Choroid plexus epithelial cell (primary cell): ENCODE measurements at regions not wholly inside any gene's neighbourhood (a gene's known extent, or its start where the extent isn't known, plus 50 kb on each side); places are given as distances from the start of the nearest gene placed in this dataset.

Experiments used
- DNase-seq: peaks from one replicate; pipeline ENCODE4 v3.0.0-alpha.2; 2010; ENCODE audit warnings: low read depth
- H3K4me3 ChIP-seq: 2 replicates; pipeline ENCODE4 v1.5.1; 2011; ENCODE audit warnings: low read depth, mild to moderate bottlenecking, control low read depth, low read length, moderate library complexity
- CTCF ChIP-seq: conservative IDR thresholded peaks from 2 replicates; pipeline ENCODE4 v1.5.1; 2011; ENCODE audit warnings: low read depth, mild to moderate bottlenecking, control low read depth, inconsistent platforms, low read length, moderate library complexity

- no peak for TF ChIP-seq CTCF
- no peak for DNase-seq
- no peak overlapping the region for H3K4me3 ChIP-seq
These were observed 908.0 kb upstream of the ATXN8OS start for GRCh38 chr13:69199664-69200063.

GRCh38 chr13:69198706-69199105 lies 908.9 kb upstream of the ATXN8OS start:
- no peak for DNase-seq
- H3K4me3 ChIP-seq: no peak overlapping the region
- no peak for TF ChIP-seq CTCF

GRCh38 chr13:69194130-69194529 lies 913.5 kb upstream of the ATXN8OS start:
- DNase-seq: no peak
- TF ChIP-seq CTCF: no peak
- no peak overlapping the region for H3K4me3 ChIP-seq

GRCh38 chr13:69180034-69180433 lies 927.6 kb upstream of the ATXN8OS start:
- TF ChIP-seq CTCF: no peak
- H3K4me3 ChIP-seq: no peak overlapping the region
- no peak for DNase-seq

GRCh38 chr13:69178000-69178399 lies 929.6 kb upstream of the ATXN8OS start:
- no peak overlapping the region for H3K4me3 ChIP-seq
- TF ChIP-seq CTCF: no peak
- no peak for DNase-seq

GRCh38 chr13:69168436-69168835 lies 939.2 kb upstream of the ATXN8OS start:
- no peak for TF ChIP-seq CTCF
- no peak overlapping the region for H3K4me3 ChIP-seq
- DNase-seq: no peak

GRCh38 chr13:69155136-69155535 lies 952.5 kb upstream of the ATXN8OS start:
- no peak overlapping the region for H3K4me3 ChIP-seq
- DNase-seq: no peak
- no peak for TF ChIP-seq CTCF
